GM13976 (cell line): ENCODE measurements at regions not wholly inside any gene's neighbourhood (a gene's known extent, or its start where the extent isn't known, plus 50 kb on each side); places are given as distances from the start of the nearest gene placed in this dataset.

Experiments used
- DNase-seq: peaks from one replicate; pipeline ENCODE4 v3.0.0; 2012; ENCODE audit warnings: low spot score
- CTCF ChIP-seq: IDR thresholded peaks from 2 replicates; pipeline ENCODE4 v1.5.1; 2012; ENCODE audit warnings: borderline replicate concordance, mild to moderate bottlenecking; ENCODE audit not compliant: insufficient read depth; ENCODE audit errors: extremely low read depth, missing control alignments, control extremely low read depth
- in situ Hi-C: fragments of 300-500 bp; cut with MboI; formaldehyde crosslinking; loops from one replicate; pipeline ENCODE4 v1.12.0; 2022; ENCODE audit warnings: low sequenced_read_pairs, mixed read lengths, inconsistent platforms; ENCODE audit not compliant: unreplicated experiment

GRCh38 chr6:150766201-150766997, 99.1 kb upstream of the MTHFD1L start:
- TF ChIP-seq CTCF: no peak
- in situ Hi-C loops: no loop called here
- no peak for DNase-seq

- no peak for TF ChIP-seq CTCF
- in situ Hi-C loops: no loop called here
- no peak for DNase-seq
Measured at GRCh38 chr6:150767161-150767560, 98.3 kb upstream of the MTHFD1L start.

- no peak for TF ChIP-seq CTCF
- no peak for DNase-seq
- in situ Hi-C loops: no loop called here
Measured at GRCh38 chr6:150767571-150768018, 97.9 kb upstream of the MTHFD1L start.

- in situ Hi-C loops: no loop called here
- TF ChIP-seq CTCF: no peak
- DNase-seq: no peak
Measured at GRCh38 chr6:150770637-150771036, 94.9 kb upstream of the MTHFD1L start.

- no peak for TF ChIP-seq CTCF
- DNase-seq: no peak
- in situ Hi-C loops: no loop called here
Measured at GRCh38 chr6:150773969-150774368, 91.5 kb upstream of the MTHFD1L start.

- in situ Hi-C loops: no loop called here
- DNase-seq: no peak
Measured at GRCh38 chr6:150775415-150776203, 89.9 kb upstream of the MTHFD1L start.

More at GRCh38 chr6:150775415-150776203, 89.9 kb upstream of the MTHFD1L start:
- no peak for TF ChIP-seq CTCF
